SK-N-SH (cell line): ENCODE measurements at regions not wholly inside any gene's neighbourhood (a gene's known extent, or its start where the extent isn't known, plus 50 kb on each side); places are given as distances from the start of the nearest gene placed in this dataset.

Experiments used
- CTCF ChIA-PET: fragments of 300-600, 350-600 bp; formaldehyde crosslinking; extraction: SDS; loops from one replicate; lab custom pipeline; 2021; lab: Yijun Ruan, JAX
- POLR2A ChIA-PET: fragments of 350-600 bp; sonication (Branson Sonifier 250); formaldehyde crosslinking; extraction: SDS; loops from one replicate; lab custom pipeline; 2020; ENCODE audit warnings: antibody characterized with exemption, inconsistent platforms; lab: Yijun Ruan, JAX
- DNase-seq: peaks from one replicate; pipeline ENCODE4 v3.0.0; 2012
- H2AFZ ChIP-seq: fragments of 200-600 bp; sonication (generic); 2 replicates; pipeline ENCODE4 v1.8.1; 2016; ENCODE audit warnings: antibody characterized with exemption, mild to moderate bottlenecking, low read depth
- H3F3A ChIP-seq: fragments of 200-600 bp; sonication (generic); replicated peaks from 2 replicates; pipeline ENCODE3; 2016; ENCODE audit warnings: antibody characterized with exemption, mild to moderate bottlenecking; ENCODE audit not compliant: insufficient read depth
- H3K27ac ChIP-seq, 2 experiments: fragments of 200-500 bp in 1 of 2; fragments of 200-600 bp in 1 of 2; sonication (Bioruptor generic) in 1 of 2; sonication (generic), shearing (Covaris generic) in 1 of 2; 2 replicates each; pipeline versions ENCODE4 v1.5.1 to v1.6.1; 2014 to 2016; ENCODE audit warnings: low read depth in 2 of 2, inconsistent platforms in 1 of 2, low read length in 1 of 2, mild to moderate bottlenecking in 1 of 2, mixed read lengths in 1 of 2
- H3K27me3 ChIP-seq: fragments of 200-600 bp; sonication (generic), shearing (Covaris generic); 2 replicates; pipeline ENCODE4 v1.6.1; 2016; ENCODE audit warnings: mixed run types; ENCODE audit not compliant: insufficient read depth
- H3K36me3 ChIP-seq, 2 experiments: fragments of 200-500 bp in 1 of 2; fragments of 200-600 bp in 1 of 2; sonication (Bioruptor generic) in 1 of 2; sonication (generic) in 1 of 2; replicated peaks in 1 of 2; 2 replicates each; pipeline versions ENCODE3 to v1.5.1; 2014 to 2016; ENCODE audit warnings: low read length in 1 of 2, mild to moderate bottlenecking in 1 of 2; ENCODE audit not compliant: insufficient read depth in 2 of 2, control insufficient read depth in 1 of 2
- H3K4me1 ChIP-seq, 2 experiments: fragments of 200-500 bp in 1 of 2; fragments of 200-600 bp in 1 of 2; sonication (Bioruptor generic) in 1 of 2; sonication (generic), shearing (Covaris generic) in 1 of 2; 2 replicates each; pipeline versions ENCODE4 v1.5.1 to v1.6.1; 2014 to 2016; ENCODE audit warnings: low read depth in 1 of 2, low read length in 1 of 2, mixed run types in 1 of 2; ENCODE audit not compliant: insufficient read depth in 2 of 2, control insufficient read depth in 1 of 2
- H3K4me2 ChIP-seq: fragments of 200-600 bp; sonication (generic), shearing (Covaris generic); 2 replicates; pipeline ENCODE4 v1.6.1; 2017; ENCODE audit warnings: mixed run types
- H3K4me3 ChIP-seq, 2 experiments: fragments of 200-500 bp in 1 of 2; fragments of 200-600 bp in 1 of 2; sonication (Bioruptor generic) in 1 of 2; sonication (generic), shearing (Covaris generic) in 1 of 2; 2 replicates each; pipeline versions ENCODE4 v1.5.1 to v1.8.1; 2014 to 2016; ENCODE audit warnings: low read depth in 2 of 2, inconsistent platforms in 1 of 2, low read length in 1 of 2, mild to moderate bottlenecking in 1 of 2, mixed read lengths in 1 of 2, moderate library complexity in 1 of 2
- H3K79me2 ChIP-seq: fragments of 200-600 bp; sonication (generic); 2 replicates; pipeline ENCODE4 v1.8.1; 2017; ENCODE audit warnings: mild to moderate bottlenecking; ENCODE audit not compliant: insufficient read depth
- H3K9ac ChIP-seq: fragments of 200-600 bp; sonication (generic); 2 replicates; pipeline ENCODE4 v1.6.1; 2017; ENCODE audit warnings: mixed run types
- H3K9me2 ChIP-seq: fragments of 200-600 bp; sonication (generic); 2 replicates; pipeline ENCODE4 v1.6.1; 2017; ENCODE audit warnings: mixed run types
- H3K9me3 ChIP-seq: fragments of 200-600 bp; sonication (generic); 2 replicates; pipeline ENCODE4 v1.6.1; 2017; ENCODE audit warnings: mixed run types, mild to moderate bottlenecking, moderate library complexity
- H4K20me1 ChIP-seq: fragments of 200-600 bp; sonication (generic); 2 replicates; pipeline ENCODE4 v1.6.1; 2017; ENCODE audit warnings: mild to moderate bottlenecking, mixed run types; ENCODE audit not compliant: insufficient read depth
- CTCF ChIP-seq: fragments of 200-600 bp; sonication (generic); IDR thresholded peaks from 2 replicates; pipeline ENCODE4 v1.6.1; 2017; ENCODE audit warnings: antibody characterized with exemption, mild to moderate bottlenecking, moderate library complexity
- ELF1 ChIP-seq: IDR thresholded peaks from 2 replicates; pipeline ENCODE4 v1.4.0; 2012
- EP300 ChIP-seq, 2 experiments: IDR thresholded peaks; 2 replicates each; pipeline versions ENCODE4 v1.4.0 to v1.6.1; 2012; ENCODE audit warnings: borderline replicate concordance in 1 of 2, low read depth in 1 of 2, low read length in 1 of 2
- EZH2phosphoT487 ChIP-seq: fragments of 200-600 bp; sonication (generic); IDR thresholded peaks from 2 replicates; pipeline ENCODE4 v1.6.1; 2017; ENCODE audit warnings: low read depth, mixed run types, mild to moderate bottlenecking, antibody characterized with exemption, moderate library complexity, borderline replicate concordance
- FOXJ3 ChIP-seq: sonication (generic); formaldehyde crosslinking; IDR thresholded peaks from 2 replicates; pipeline ENCODE4 v1.5.1; 2020; ENCODE audit warnings: mild to moderate bottlenecking, missing genetic modification reagents
- GABPA ChIP-seq: IDR thresholded peaks from 2 replicates; pipeline ENCODE4 v1.4.0; 2012; ENCODE audit warnings: low read depth, mild to moderate bottlenecking
- MAX ChIP-seq: IDR thresholded peaks from 2 replicates; pipeline ENCODE4 v1.4.0; 2012; ENCODE audit warnings: low read depth
- NFIC ChIP-seq: IDR thresholded peaks from 2 replicates; pipeline ENCODE4 v1.4.0; 2012; ENCODE audit warnings: borderline replicate concordance
- PBX3 ChIP-seq: IDR thresholded peaks from 2 replicates; pipeline ENCODE4; 2012
- REST ChIP-seq: IDR thresholded peaks from 2 replicates; pipeline ENCODE4 v1.6.1; 2012; ENCODE audit warnings: mild to moderate bottlenecking, low read depth, low read length, moderate library complexity
- RFX5 ChIP-seq: IDR thresholded peaks from 2 replicates; pipeline ENCODE4 v1.6.1; 2012; ENCODE audit warnings: mild to moderate bottlenecking, improper control_type of control experiment, low read length
- RXRA ChIP-seq: IDR thresholded peaks from 2 replicates; pipeline ENCODE4 v1.4.0; 2012; ENCODE audit warnings: low read depth, mild to moderate bottlenecking, borderline replicate concordance
- SMC3 ChIP-seq: IDR thresholded peaks from 2 replicates; pipeline ENCODE4 v1.6.1; 2012; ENCODE audit warnings: low read depth, low read length, improper control_type of control experiment
- USF1 ChIP-seq: IDR thresholded peaks from 2 replicates; pipeline ENCODE4 v1.4.0; 2012; ENCODE audit warnings: low read depth, borderline replicate concordance
- USF2 ChIP-seq: fragments of 150-350 bp; IDR thresholded peaks from 2 replicates; pipeline ENCODE4 v1.6.1; 2017; ENCODE audit warnings: antibody characterized with exemption, low read length, low read depth, borderline replicate concordance
- YY1 ChIP-seq: IDR thresholded peaks from 2 replicates; pipeline ENCODE4 v1.4.0; 2012; ENCODE audit warnings: low read depth, mild to moderate bottlenecking
- WGBS: methylation state at CpG from one replicate; pipeline ENCODE4 v1.1.6; 2017; ENCODE audit warnings: low lambda C conversion rate; 5-methylcytosine and 5-hydroxymethylcytosine counted together

GRCh38 chr3:81095956-81096355, 665.5 kb downstream of the GBE1 start (continued):
- no peak for TF ChIP-seq USF1
- TF ChIP-seq NFIC, result no peak
- no peak for TF ChIP-seq EP300 (IDR thresholded peaks at IDR 0.05; ENCODE audit: borderline replicate concordance in 1 of 2, low read depth in 1 of 2, low read length in 1 of 2)
- TF ChIP-seq YY1, result no peak
- no peak for TF ChIP-seq FOXJ3 (CRISPR knock-in tag)

GRCh38 chr3:81094986-81095385, 666.5 kb downstream of the GBE1 start:
- no peaks in the 10 kb centered on the region for H3K9me3 ChIP-seq
- H3K4me1 ChIP-seq, result no peaks in the 10 kb centered on the region
- no peak overlapping the region for H3K9ac ChIP-seq
- H3K4me2 ChIP-seq, result no peak overlapping the region
- no peaks in the 10 kb centered on the region for H3F3A ChIP-seq
- H4K20me1 ChIP-seq, result no peaks in the 10 kb centered on the region
- DNase-seq, result no peak
- TF ChIP-seq RFX5 (no peak), RXRA (no peak), PBX3 (no peak), NFIC (no peak), MAX (no peak), ELF1 (no peak), EZH2phosphoT487 (no peak), GABPA (no peak), REST (no peak), SMC3 (no peak), CTCF (no peak), EP300 (IDR thresholded peaks at IDR 0.05; ENCODE audit: borderline replicate concordance in 1 of 2, low read depth in 1 of 2, low read length in 1 of 2) (no peak), YY1 (no peak), USF2 (no peak)
- H3K27ac ChIP-seq, result no peak overlapping the region
- H3K27me3 ChIP-seq, result no peaks in the 10 kb centered on the region
- H3K4me3 ChIP-seq, result no peak overlapping the region
- 54% methylated on average over 7 of the region's 7 CpGs for WGBS
- H3K9me2 ChIP-seq, result no peaks in the 10 kb centered on the region
- no peaks in the 10 kb centered on the region for H3K36me3 ChIP-seq
- CTCF ChIA-PET, result no interaction called here
- H2AFZ ChIP-seq, result no peak overlapping the region
- H3K79me2 ChIP-seq, result no peaks in the 10 kb centered on the region
- POLR2A ChIA-PET, result no interaction called here
